ENCODE measurements at regions not wholly inside any gene's neighbourhood (a gene's known extent, or its start where the extent isn't known, plus 50 kb on each side); places are given as distances from the start of the nearest gene placed in this dataset.

DNA sequence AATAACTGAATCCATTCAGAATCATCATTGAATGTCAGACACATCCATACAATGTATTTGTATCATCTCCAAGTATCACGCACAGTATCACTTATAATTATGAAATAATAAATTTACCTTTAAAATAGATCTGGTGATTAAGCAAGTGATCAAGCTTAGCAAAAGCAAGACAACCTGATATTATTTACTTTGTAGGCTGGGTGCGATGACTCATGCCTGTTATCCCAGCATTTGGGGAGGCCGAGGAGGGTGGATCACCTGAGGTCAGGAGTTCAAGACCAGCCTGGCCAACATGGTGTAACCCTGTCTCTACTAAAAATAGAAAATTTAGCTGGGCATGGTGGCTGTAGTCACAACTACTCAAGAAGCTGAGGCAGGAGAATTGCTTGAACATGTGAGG lies 421.0 kb upstream of the NETO1 start:
- no peak overlapping the region for H3K4me3 ChIP-seq
- H3K4me1 ChIP-seq, result no peaks in the 10 kb centered on the region
- no peaks in the 10 kb centered on the region for H3K9me3 ChIP-seq (replicated peaks)
- H3K27me3 ChIP-seq, result no peaks in the 10 kb centered on the region
- DNase-seq, result no peak
- H3K27ac ChIP-seq, result no peak overlapping the region
- no peaks in the 10 kb centered on the region for H3K36me3 ChIP-seq

DNA sequence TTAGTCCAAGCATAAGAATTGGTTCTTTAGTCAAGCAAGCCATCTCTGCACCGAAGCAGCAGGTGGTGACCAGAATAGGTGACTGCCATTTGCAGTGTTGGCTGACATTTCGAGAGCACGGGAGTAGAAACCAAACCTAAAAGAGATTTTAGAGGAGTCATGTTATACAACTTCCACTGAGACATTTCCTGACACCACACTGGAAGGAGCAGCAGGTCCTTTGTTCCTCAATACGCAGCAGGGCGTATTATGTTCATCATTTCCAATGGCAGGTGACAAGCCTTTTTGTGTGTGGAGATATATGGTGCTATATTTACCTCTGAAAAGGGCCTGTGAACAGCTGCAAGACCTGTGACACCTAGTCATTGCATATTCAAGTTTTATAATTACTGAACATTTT lies 418.8 kb upstream of the NETO1 start:
- Histone ChIP-seq H3K4me3 (no peak overlapping the region), H3K27me3 (no peaks in the 10 kb centered on the region), H3K27ac (no peak overlapping the region), H3K36me3 (no peaks in the 10 kb centered on the region), H3K4me1 (no peaks in the 10 kb centered on the region), H3K9me3 (replicated peaks) (no peaks in the 10 kb centered on the region)
- no peak for DNase-seq

DNA sequence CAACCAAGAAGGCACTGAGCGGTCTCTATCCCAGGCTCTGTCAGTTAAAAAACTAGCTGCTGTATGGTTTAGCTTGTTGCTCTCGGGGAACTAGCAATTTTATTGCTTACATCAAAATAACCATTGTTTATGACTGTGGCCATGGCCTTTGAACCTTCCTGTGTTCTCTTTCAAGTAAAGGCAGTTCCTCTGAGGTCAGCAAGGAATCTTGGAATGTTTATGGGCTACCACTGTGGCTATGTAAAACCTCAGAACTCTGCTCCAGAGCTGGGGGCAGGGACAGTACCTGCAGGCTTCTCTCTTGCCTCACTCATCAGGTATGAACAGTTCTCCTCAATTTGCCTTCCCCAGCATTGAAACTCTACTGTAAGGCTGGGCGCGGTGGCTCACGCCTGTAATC lies 416.0 kb upstream of the NETO1 start:
- Histone ChIP-seq H3K4me3 (no peak overlapping the region), H3K9me3 (replicated peaks) (no peaks in the 10 kb centered on the region), H3K27ac (no peak overlapping the region), H3K4me1 (no peaks in the 10 kb centered on the region), H3K27me3 (no peaks in the 10 kb centered on the region), H3K36me3 (no peaks in the 10 kb centered on the region)
- no peak for DNase-seq

DNA sequence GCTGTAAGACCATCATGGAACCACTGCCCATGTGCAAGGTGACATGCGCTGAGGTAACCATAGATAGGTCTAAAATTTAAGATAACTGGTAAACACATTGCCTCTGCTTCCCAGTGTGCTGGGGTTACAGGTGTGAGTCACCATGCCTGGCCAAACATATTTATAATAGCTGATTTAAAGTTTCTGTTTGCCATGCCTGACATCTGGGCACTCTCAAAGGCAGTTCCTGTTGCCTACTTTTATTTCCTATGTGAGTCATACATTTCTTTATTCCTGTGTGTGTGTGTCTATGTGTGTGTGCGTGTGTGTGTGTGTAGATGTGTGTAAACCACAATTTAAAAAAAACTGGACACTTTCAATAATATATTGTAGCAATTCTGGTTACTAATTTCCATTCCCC lies 415.2 kb upstream of the NETO1 start:
- Histone ChIP-seq H3K4me3 (no peak overlapping the region), H3K36me3 (no peaks in the 10 kb centered on the region), H3K27ac (no peak overlapping the region), H3K4me1 (no peaks in the 10 kb centered on the region), H3K27me3 (no peaks in the 10 kb centered on the region), H3K9me3 (replicated peaks) (no peaks in the 10 kb centered on the region)
- DNase-seq, result no peak

DNA sequence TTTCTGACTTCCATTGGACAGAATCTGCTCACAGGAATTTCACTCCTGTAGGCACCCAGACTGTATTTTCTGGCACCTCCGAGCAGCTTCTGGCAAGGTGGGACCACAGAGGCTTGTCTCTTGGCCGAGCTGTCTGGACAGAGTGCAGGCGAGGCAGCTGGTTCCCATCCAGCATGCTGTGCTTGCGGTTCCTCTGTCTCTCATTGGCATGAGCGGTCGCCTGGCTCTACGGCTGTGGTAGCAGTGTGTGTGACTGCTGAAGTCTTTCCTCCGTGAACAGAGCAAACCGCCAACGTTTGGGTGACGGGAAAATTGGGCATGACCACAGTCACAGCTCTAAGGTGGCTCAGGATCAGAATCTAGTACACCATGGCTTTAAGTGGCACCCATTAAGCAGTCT lies 411.7 kb upstream of the NETO1 start:
- no peak for DNase-seq
- no peaks in the 10 kb centered on the region for H3K9me3 ChIP-seq (replicated peaks)
- H3K27me3 ChIP-seq, result no peaks in the 10 kb centered on the region
- no peaks in the 10 kb centered on the region for H3K36me3 ChIP-seq
- H3K4me3 ChIP-seq, result no peak overlapping the region
- no peak overlapping the region for H3K27ac ChIP-seq
- no peaks in the 10 kb centered on the region for H3K4me1 ChIP-seq

DNA sequence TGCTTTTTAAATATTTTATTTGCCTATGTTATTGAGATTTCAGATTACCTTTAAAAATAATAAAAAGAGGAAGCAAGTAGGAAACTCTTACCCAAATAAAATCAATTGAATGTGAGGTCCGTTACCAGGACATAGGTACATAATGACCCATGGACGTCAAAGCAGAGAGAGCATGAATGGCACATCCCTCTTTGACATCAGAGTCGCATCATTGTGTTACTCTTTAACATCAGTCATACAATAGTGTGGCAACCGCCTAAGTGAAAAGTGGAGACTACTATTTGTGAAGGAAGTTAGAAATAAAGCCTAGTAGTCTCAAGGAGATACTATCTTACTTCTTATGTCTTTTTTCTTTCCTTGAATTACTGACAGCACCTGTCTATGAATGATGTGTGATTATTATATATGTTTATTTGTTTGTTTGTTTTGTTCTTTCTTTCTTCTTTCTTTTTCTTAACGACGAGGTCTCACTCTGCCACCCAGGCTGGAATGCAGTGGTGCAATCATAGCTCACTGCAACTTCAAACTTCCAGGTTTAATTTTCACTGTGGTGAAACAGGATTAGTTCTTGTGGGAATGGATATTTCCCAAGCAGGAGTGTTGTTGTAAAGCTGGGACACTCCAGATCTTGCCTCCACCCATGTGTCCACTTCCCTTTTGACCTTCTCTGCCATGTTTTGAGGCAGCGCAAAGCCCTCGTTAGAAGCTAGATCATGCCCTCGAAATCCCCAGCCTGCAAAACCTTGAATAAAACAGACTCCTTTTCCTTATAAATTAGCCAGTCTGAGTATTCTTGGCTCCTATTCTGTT lies 407.2 kb upstream of the NETO1 start:
- Histone ChIP-seq H3K36me3 (no peaks in the 10 kb centered on the region), H3K27ac (no peak overlapping the region), H3K4me1 (no peaks in the 10 kb centered on the region), H3K4me3 (no peak overlapping the region), H3K27me3 (no peaks in the 10 kb centered on the region), H3K9me3 (replicated peaks) (no peaks in the 10 kb centered on the region)
- no peak for DNase-seq

DNA sequence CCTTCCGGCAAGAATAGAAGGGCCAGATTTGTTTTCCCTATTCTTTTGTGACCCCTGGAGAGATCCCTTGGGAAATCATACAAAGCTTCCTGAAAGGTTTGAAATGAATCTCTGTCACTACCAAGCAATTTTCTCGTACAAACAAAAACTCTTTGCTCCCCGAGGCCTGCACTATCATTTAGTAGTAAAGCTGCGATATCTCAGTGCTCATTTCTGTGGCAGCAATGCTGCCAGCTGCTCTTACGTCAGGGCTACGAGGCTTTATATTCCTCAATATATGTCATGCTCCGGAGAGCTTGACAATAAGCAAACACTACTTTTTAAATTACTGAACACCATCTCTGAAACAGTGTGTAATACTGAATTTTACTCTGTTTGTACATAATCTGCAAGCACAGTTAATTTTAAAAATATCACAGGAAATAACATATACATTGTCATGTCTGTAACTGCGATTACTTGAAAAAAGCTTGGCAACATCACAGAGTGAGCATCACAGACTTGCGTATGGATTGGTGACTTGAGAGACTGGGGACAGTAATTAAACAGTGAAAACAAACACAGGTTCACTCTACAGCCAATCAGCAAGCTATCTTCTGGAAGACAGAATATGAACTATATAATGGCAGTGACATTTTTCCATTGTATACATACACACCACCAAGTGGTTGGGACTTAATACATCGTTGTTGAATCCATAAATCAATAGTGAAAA lies 403.3 kb upstream of the NETO1 start:
- no peaks in the 10 kb centered on the region for H3K4me1 ChIP-seq

DNA sequence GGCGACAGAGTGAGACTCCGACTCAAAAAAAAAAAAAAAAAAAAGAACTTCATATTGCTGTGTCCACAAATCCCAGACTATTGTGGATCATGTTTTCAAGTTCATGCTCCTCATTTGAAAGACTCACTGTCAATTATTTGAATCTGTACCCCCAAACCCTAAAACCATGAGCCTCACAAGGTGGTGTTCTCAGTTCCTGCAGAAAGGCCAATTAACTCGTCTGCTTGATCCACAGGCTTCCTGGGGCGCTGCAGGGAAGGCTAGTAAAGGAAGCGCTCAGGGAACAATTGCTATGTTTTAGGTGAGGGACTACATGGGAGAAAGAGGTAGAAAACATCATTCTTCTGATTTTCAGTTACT lies 396.8 kb upstream of the NETO1 start:
- Histone ChIP-seq H3K27ac (no peak overlapping the region), H3K27me3 (no peaks in the 10 kb centered on the region), H3K36me3 (no peaks in the 10 kb centered on the region), H3K4me3 (no peak overlapping the region), H3K4me1 (no peaks in the 10 kb centered on the region), H3K9me3 (replicated peaks) (no peaks in the 10 kb centered on the region)
- DNase-seq, result no peak

More for the DNA sequence above, 403.3 kb upstream of the NETO1 start:
- no peaks in the 10 kb centered on the region for H3K36me3 ChIP-seq
- H3K4me3 ChIP-seq, result no peak overlapping the region
- no peak for DNase-seq
- H3K27me3 ChIP-seq, result no peaks in the 10 kb centered on the region
- H3K27ac ChIP-seq, result no peak overlapping the region
- H3K9me3 ChIP-seq (replicated peaks), result no peaks in the 10 kb centered on the region

DNA sequence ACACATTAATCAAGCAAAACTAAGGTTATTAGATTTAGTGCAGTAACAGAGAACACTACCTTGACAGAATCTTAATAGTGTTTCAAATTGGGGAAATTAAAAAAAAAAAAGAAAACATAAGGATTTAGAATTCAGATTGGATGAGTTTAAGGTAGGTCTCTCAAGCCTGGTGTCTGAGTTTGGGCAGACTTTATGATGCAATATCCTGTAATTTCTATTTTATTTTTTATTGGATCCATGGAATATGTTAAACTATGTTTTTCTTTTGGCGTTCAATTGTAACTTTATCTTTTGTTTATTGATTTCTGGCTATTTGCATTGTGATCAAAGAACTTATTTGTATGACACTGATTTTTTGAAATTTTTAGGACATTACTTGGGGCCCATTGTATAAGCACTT lies 394.1 kb upstream of the NETO1 start:
- DNase-seq, result no peak

DNA sequence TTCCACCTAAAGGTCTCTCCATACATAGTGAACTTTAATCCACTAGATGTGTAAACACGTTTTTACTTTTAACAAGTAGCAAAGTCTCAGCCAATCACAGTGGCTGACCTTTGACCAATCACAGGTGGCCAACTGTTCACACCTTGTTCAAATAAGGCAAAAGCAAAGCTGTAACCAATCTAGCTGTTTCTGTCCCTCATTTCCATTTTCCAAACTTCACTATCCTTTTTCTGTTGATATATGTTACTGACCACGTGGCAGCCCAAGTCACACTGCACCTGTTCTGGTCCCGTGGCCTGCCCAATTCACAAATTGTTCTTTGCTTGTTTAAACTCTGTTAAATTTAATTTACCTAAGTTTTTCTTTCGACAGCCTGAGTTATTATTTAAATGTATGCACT lies 393.5 kb upstream of the NETO1 start:
- Histone ChIP-seq H3K9me3 (replicated peaks) (no peaks in the 10 kb centered on the region), H3K4me3 (no peak overlapping the region), H3K4me1 (no peaks in the 10 kb centered on the region), H3K36me3 (no peaks in the 10 kb centered on the region), H3K27me3 (no peaks in the 10 kb centered on the region), H3K27ac (no peak overlapping the region)
- no peak for DNase-seq

More for the DNA sequence above, 394.1 kb upstream of the NETO1 start:
- Histone ChIP-seq H3K4me1 (no peaks in the 10 kb centered on the region), H3K27ac (no peak overlapping the region), H3K27me3 (no peaks in the 10 kb centered on the region), H3K36me3 (no peaks in the 10 kb centered on the region), H3K9me3 (replicated peaks) (no peaks in the 10 kb centered on the region), H3K4me3 (no peak overlapping the region)

DNA sequence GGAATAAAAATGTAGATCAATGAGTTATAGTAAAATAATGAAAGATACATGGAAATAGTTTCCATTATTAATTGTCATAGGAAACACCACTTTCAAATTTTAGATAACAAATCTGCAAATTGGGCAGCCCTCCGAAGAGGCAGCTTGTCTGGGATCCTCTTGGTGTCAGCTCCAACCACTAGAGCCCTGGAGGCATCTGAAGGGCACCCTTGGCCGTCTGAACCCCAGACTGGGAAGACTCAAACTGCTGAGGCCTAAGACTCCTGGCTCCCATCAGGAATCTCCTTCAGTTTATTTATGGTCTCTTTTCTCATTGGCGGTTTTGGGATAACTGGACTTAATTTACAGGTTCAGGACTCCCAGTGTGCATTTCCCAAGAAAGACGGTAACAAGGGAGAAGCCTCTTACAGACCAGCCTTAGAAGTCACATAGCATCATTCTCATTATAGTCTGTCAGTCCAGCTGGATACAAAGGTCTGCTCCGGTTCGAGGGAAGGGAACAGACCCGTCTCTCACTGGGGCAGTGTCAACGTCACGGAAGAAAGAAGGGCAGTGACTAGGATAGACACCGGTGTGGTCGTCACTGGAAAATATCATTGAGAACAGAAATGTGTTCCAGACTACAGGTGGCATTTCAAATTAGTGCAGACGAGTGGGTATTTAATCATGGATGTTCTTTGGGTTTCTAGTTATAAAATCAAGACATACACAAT lies 390.7 kb upstream of the NETO1 start:
- Histone ChIP-seq H3K27ac (no peak overlapping the region), H3K4me1 (no peaks in the 10 kb centered on the region), H3K9me3 (replicated peaks) (no peaks in the 10 kb centered on the region), H3K27me3 (no peaks in the 10 kb centered on the region), H3K36me3 (no peaks in the 10 kb centered on the region), H3K4me3 (no peak overlapping the region)
- DNase-seq, result no peak

DNA sequence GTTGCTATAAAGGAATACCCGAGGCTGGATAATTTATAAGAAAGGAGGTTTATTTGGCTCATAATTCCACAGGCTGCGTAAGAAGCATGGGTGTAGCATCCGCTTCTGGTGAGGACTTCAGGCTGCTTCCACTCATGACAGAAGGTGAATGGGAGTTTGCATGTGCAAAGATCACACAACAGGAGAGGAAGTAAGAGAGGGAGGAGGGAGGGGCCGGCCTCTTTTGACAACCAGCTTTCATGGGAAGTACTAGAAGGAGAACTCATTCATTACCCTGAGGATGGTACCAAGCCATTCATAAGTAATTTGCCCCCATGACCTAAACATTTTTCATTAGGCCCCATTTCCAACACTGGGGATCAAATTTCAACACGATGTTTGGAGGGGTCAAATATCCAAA lies 386.8 kb upstream of the NETO1 start:
- H3K4me1 ChIP-seq, result no peaks in the 10 kb centered on the region
- no peak overlapping the region for H3K4me3 ChIP-seq
- no peak overlapping the region for H3K27ac ChIP-seq
- no peaks in the 10 kb centered on the region for H3K9me3 ChIP-seq (replicated peaks)
- no peak for DNase-seq
- H3K36me3 ChIP-seq, result no peaks in the 10 kb centered on the region
- no peaks in the 10 kb centered on the region for H3K27me3 ChIP-seq

DNA sequence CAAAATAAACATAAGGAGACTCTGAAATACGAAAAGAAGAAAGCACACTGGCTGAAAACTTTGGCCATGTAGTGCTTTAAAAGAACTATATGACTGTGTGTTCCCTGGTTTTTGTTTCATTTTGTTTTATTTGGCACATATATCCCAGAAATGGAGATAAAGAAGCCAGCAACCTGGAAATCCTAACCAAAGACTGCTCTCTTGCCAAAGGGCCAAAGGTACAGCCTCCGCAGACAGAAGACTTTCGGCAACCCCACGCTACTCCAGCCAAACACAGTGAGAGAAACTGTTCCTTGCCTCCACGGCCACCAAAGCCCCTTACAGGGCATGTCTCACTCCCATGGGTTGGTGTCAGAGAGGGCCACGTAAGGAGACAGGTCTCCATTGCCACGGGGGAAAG lies 381.2 kb upstream of the NETO1 start:
- Histone ChIP-seq H3K9me3 (replicated peaks) (no peaks in the 10 kb centered on the region), H3K27ac (no peak overlapping the region), H3K36me3 (no peaks in the 10 kb centered on the region), H3K4me3 (no peak overlapping the region), H3K4me1 (no peaks in the 10 kb centered on the region), H3K27me3 (no peaks in the 10 kb centered on the region)
- DNase-seq, result no peak

DNA sequence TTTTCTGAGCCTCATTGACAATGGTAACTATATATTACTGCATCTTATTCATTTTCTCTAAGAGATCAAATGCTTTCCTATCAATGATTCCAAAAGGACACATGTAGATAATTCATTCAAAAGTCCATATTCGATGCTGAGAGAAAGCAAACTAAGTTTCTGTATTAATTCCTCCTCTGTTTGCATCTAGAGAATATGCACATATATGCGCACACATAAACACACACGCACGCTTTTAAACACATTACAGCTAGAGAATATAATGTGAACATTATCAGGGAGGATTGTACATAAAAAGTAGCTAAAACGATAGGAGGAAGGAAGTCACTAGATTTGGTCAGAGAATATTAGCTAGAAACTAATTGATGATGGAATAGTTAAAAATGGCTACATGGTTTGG lies 379.0 kb upstream of the NETO1 start:
- no peaks in the 10 kb centered on the region for H3K4me1 ChIP-seq
- no peak overlapping the region for H3K27ac ChIP-seq
- H3K9me3 ChIP-seq (replicated peaks), result no peaks in the 10 kb centered on the region
- H3K36me3 ChIP-seq, result no peaks in the 10 kb centered on the region
- no peak for DNase-seq
- H3K4me3 ChIP-seq, result no peak overlapping the region
- no peaks in the 10 kb centered on the region for H3K27me3 ChIP-seq

DNA sequence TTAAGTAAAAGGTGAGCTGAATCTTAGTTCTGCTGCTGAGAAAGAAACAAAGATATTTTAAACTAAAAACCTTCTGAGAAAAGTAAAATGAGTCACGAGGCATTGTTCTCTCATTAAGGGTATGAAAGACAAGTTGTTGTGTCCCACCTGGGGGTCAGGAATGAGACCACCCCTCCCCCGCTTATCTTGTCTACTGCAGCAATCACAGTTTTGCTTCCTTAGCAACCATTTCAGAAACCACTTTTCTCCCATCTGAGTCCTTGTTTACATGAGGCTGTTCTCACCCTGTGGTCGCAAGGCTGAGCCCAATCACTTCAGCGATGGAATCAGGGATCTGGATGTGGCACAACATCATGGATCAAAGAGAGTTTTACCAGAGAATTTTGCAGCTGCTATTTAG lies 377.6 kb upstream of the NETO1 start:
- no peak overlapping the region for H3K4me3 ChIP-seq
- H3K27ac ChIP-seq, result no peak overlapping the region
- H3K27me3 ChIP-seq, result no peaks in the 10 kb centered on the region
- no peak for DNase-seq
- H3K4me1 ChIP-seq, result no peaks in the 10 kb centered on the region
- no peaks in the 10 kb centered on the region for H3K36me3 ChIP-seq
- H3K9me3 ChIP-seq (replicated peaks), result no peaks in the 10 kb centered on the region

Measured in SJCRH30 (cell line).